Psoas muscle (tissue), 7 donors: ENCODE measurements at regions not wholly inside any gene's neighbourhood (a gene's known extent, or its start where the extent isn't known, plus 50 kb on each side); places are given as distances from the start of the nearest gene placed in this dataset.

Source experiments
- ATAC-seq, 4 donors: fragments of 200-7000 bp; cut with Tn5 transposase; one replicate each; pipeline ENCODE4 v1.9.1; 2020; ENCODE audit warnings: moderate library complexity in 3 of 4, mild to moderate bottlenecking in 2 of 4
- DNase-seq, 2 donors: peaks; one replicate each; pipeline ENCODE4 v3.0.0-alpha.2; 2020
- H3K27ac ChIP-seq: fragments of 200-600 bp; one replicate; pipeline ENCODE4 v1.8.0; 2022
- H3K27me3 ChIP-seq, 3 donors: fragments of 200-600 bp in 1 of 3; one replicate each; pipeline versions ENCODE4 v1.6.1 to v1.8.0; 2013 to 2022; ENCODE audit warnings: low read length in 2 of 3, mild to moderate bottlenecking in 2 of 3, moderate library complexity in 1 of 3; ENCODE audit not compliant: insufficient read depth in 3 of 3
- H3K36me3 ChIP-seq, 2 donors: fragments of 200-600 bp in 1 of 2; one replicate each; pipeline versions ENCODE4 v1.6.1 to v1.8.0; 2013 to 2022; ENCODE audit warnings: low read depth in 1 of 2, mild to moderate bottlenecking in 1 of 2, moderate library complexity in 1 of 2; ENCODE audit not compliant: insufficient read depth in 1 of 2
- H3K4me1 ChIP-seq: fragments of 200-600 bp; one replicate; pipeline ENCODE4 v1.8.0; 2022
- H3K4me3 ChIP-seq: fragments of 200-600 bp; one replicate; pipeline ENCODE4 v1.8.0; 2022; ENCODE audit warnings: mild to moderate bottlenecking
- H3K9me3 ChIP-seq: fragments of 200-600 bp; one replicate; pipeline ENCODE4 v1.8.0; 2022
- WGBS, 3 donors: extraction: QIAGEN DNeasy Blood & Tissue Kit; methylation state at CpG; one replicate each; pipeline versions ENCODE4 v1.1.6 to v1.1.7; 2013; 5-methylcytosine and 5-hydroxymethylcytosine counted together
- intact Hi-C, 2 donors: fragments of 100-400 bp; cut with DNase I; formaldehyde crosslinking; loops; one replicate each; pipeline versions ENCODE4 v1.11.0 to v1.14.2; 2022
- TF ChIP-seq, protein P1 (sequence below): fragments of 200-600 bp; IDR thresholded peaks from one replicate; pipeline ENCODE4 v1.8.0; 2022; ENCODE audit warnings: antibody characterized with exemption
- donor health status: healthy with polysubstance abuse.
- donor health status: DM: no; HTN: no; CAD: no; lungs with moderate emphysema.
- donor health status: Bipolar disorder and iron deficiency.
- donor health status: healthy.
- donor health status: DM: yes; HTN: yes; CAD: no.
- donor health status: DM: no; HTN: no; CAD: no.
- donor health status: DM: yes; HTN: yes; CAD: no.

- H3K9me3 ChIP-seq = no peaks in the 10 kb centered on the region
- no peak overlapping the region for H3K4me3 ChIP-seq
- ATAC-seq (no peak), DNase-seq (no peak)
- H3K36me3 ChIP-seq = no peaks in the 10 kb centered on the region
- no peaks in the 10 kb centered on the region for H3K4me1 ChIP-seq
- WGBS, 3 donors = 51 to 56% (median 52%) methylated on average over 5 of the region's 5 CpGs
- TF ChIP-seq, protein P1, sequence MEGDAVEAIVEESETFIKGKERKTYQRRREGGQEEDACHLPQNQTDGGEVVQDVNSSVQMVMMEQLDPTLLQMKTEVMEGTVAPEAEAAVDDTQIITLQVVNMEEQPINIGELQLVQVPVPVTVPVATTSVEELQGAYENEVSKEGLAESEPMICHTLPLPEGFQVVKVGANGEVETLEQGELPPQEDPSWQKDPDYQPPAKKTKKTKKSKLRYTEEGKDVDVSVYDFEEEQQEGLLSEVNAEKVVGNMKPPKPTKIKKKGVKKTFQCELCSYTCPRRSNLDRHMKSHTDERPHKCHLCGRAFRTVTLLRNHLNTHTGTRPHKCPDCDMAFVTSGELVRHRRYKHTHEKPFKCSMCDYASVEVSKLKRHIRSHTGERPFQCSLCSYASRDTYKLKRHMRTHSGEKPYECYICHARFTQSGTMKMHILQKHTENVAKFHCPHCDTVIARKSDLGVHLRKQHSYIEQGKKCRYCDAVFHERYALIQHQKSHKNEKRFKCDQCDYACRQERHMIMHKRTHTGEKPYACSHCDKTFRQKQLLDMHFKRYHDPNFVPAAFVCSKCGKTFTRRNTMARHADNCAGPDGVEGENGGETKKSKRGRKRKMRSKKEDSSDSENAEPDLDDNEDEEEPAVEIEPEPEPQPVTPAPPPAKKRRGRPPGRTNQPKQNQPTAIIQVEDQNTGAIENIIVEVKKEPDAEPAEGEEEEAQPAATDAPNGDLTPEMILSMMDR = no peak
- intact Hi-C loops = no loop called here
- no peaks in the 10 kb centered on the region for H3K27me3 ChIP-seq
- no peak overlapping the region for H3K27ac ChIP-seq
Measured at GRCh38 chr4:81965911-81966310, 407.9 kb downstream of the HNRNPD start.

DNA sequence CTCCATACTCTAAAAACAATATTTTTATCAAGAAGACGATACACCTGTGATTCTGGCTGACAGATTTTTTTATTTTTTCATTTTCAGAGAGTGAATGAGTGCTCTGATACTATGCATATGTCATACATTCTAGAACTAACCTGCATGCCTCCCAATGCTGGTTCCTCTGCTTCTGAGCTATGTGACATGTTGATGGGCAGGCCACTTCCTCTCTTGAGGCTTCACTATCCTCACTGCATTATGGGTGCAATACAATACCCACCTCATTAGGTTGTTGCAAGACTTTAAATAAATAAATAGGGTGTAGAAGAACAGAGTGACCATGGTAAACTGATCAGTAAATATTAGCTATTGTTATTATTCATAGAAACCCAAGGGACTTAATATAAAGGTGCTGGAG, 408.3 kb downstream of the HNRNPD start:
- 80% methylated on average over 1 of the region's 1 CpG for WGBS, 3 donors
- no peaks in the 10 kb centered on the region for H3K36me3 ChIP-seq
- ATAC-seq (no peak), DNase-seq (no peak)
- intact Hi-C loops = no loop called here
- H3K9me3 ChIP-seq = no peaks in the 10 kb centered on the region
- no peaks in the 10 kb centered on the region for H3K4me1 ChIP-seq
- H3K27me3 ChIP-seq = no peaks in the 10 kb centered on the region
- H3K27ac ChIP-seq = no peak overlapping the region
- TF ChIP-seq, protein P1 = no peak
- H3K4me3 ChIP-seq = no peak overlapping the region

- Histone ChIP-seq H3K4me1 (no peaks in the 10 kb centered on the region), H3K36me3 (no peaks in the 10 kb centered on the region), H3K27ac (no peak overlapping the region), H3K27me3 (no peaks in the 10 kb centered on the region), H3K4me3 (no peak overlapping the region), H3K9me3 (no peaks in the 10 kb centered on the region)
- no peak for DNase-seq
- TF ChIP-seq, protein P1 = no peak
- intact Hi-C loops = no loop called here
- ATAC-seq = no peak
Measured at GRCh38 chr4:81963763-81964020, 410.1 kb downstream of the HNRNPD start.

DNA sequence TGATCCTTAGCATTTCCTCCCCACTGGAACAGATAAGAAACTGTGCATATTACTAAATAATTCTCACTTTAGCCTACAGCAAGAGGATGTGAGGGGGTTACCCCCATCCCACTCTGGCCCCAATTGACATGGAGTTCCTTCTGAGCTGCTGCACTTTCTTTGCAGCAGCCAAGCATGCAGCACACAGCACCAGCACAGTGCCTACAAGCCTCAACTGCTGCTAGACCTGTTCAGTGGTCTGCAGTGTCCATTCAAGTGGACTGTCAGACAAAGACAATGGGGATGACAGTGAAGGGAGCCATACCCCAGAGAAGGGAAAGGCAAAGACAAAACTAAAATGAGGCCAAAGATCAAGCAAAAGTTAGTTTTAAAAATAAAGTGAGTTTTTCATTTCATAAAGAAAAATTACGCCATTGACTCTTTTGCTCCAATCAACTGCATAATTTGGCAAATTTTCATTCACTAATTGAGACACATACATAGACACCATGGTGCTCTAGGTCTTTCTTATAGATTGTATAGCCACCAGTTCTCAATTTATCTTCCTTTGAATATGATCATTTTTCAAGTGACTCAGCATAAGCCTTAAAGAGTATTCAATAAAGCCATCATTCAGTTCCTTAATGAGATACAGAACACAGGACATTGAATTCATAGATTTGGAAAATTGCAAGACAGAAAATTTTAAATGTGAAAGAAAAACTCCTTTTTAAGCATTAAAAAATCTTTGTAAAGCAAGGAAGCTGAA, 410.6 kb downstream of the HNRNPD start:
- ATAC-seq (no peak), DNase-seq (no peak)
- 97 to 100% (median 100%) methylated on average over 1 of the region's 1 CpG for WGBS, 3 donors
- no peak overlapping the region for H3K27ac ChIP-seq
- H3K4me3 ChIP-seq = no peak overlapping the region
- no peaks in the 10 kb centered on the region for H3K36me3 ChIP-seq
- H3K9me3 ChIP-seq = no peaks in the 10 kb centered on the region
- no peaks in the 10 kb centered on the region for H3K4me1 ChIP-seq
- H3K27me3 ChIP-seq = no peaks in the 10 kb centered on the region
- TF ChIP-seq, protein P1 = no peak
- intact Hi-C loops = no loop called here

GRCh38 chr4:81960961-81961360, 412.8 kb downstream of the HNRNPD start:
- ATAC-seq = no peak

More at GRCh38 chr4:81960961-81961360, 412.8 kb downstream of the HNRNPD start:
- Histone ChIP-seq H3K27me3 (no peaks in the 10 kb centered on the region), H3K36me3 (no peaks in the 10 kb centered on the region), H3K4me3 (no peak overlapping the region), H3K9me3 (no peaks in the 10 kb centered on the region), H3K27ac (no peak overlapping the region), H3K4me1 (no peaks in the 10 kb centered on the region)
- intact Hi-C loops = no loop called here
- TF ChIP-seq, protein P1 = no peak
- WGBS, 3 donors = 62 to 74% (median 73%) methylated on average over 4 of the region's 4 CpGs
- no peak for DNase-seq
